Panc1 (cell line): ENCODE measurements at regions not wholly inside any gene's neighbourhood (a gene's known extent, or its start where the extent isn't known, plus 50 kb on each side); places are given as distances from the start of the nearest gene placed in this dataset.

Experiments
- ATAC-seq: fragments of 200-7000 bp; cut with Tn5 transposase; 2 replicates; pipeline ENCODE4 v1.9.1; 2020; ENCODE audit warnings: mild to moderate bottlenecking, moderate library complexity
- BruUV-seq: library from RNA; stranded (reverse); fragments of 400-500 nt; replicated peaks from 2 replicates; lab custom pipeline; 2021; lab: Mats Ljungman, UMichigan
- CTCF ChIA-PET: fragments of 300-600 bp; sonication (Branson Sonifier 250); formaldehyde crosslinking; loops from one replicate; lab custom pipeline; 2022; ENCODE audit warnings: antibody characterized with exemption; lab: Charles Lee
- POLR2A ChIA-PET: fragments of 300-600 bp; sonication (Branson Sonifier 250); formaldehyde crosslinking; loops from one replicate; lab custom pipeline; 2022; ENCODE audit warnings: antibody characterized with exemption; lab: Charles Lee
- DNase-seq: peaks from one replicate; pipeline ENCODE4 v3.0.0-alpha.2; 2010; ENCODE audit warnings: low read depth, low spot score
- H3K27ac ChIP-seq: 2 replicates; pipeline ENCODE4 v1.5.1; 2011; ENCODE audit warnings: mild to moderate bottlenecking, low read length, inconsistent platforms
- H3K27me3 ChIP-seq: fragments of 200-500 bp; sonication (Bioruptor generic); 2 replicates; pipeline ENCODE4 v1.6.0; 2014; ENCODE audit warnings: low read length, inconsistent platforms; ENCODE audit not compliant: control insufficient read depth, insufficient read depth
- H3K36me3 ChIP-seq: fragments of 200-500 bp; sonication (Bioruptor generic); 2 replicates; pipeline ENCODE4 v1.5.1; 2014; ENCODE audit warnings: inconsistent platforms, mild to moderate bottlenecking, low read length, moderate library complexity; ENCODE audit not compliant: control insufficient read depth, insufficient read depth
- H3K4me1 ChIP-seq: 2 replicates; pipeline ENCODE4 v1.5.1; 2011; ENCODE audit warnings: inconsistent platforms, mild to moderate bottlenecking, low read length, moderate library complexity; ENCODE audit not compliant: control insufficient read depth, insufficient read depth
- H3K4me3 ChIP-seq, 2 experiments: 2 replicates each; pipeline ENCODE4 v1.5.1; 2011 to 2012; ENCODE audit warnings: low read depth in 2 of 2, low read length in 2 of 2, mild to moderate bottlenecking in 2 of 2, inconsistent platforms in 1 of 2, moderate library complexity in 1 of 2
- H3K9me3 ChIP-seq: fragments of 200-500 bp; sonication (Bioruptor generic); 2 replicates; pipeline ENCODE4 v1.5.1; 2014; ENCODE audit warnings: low read depth, mild to moderate bottlenecking, inconsistent platforms, low read length, moderate library complexity; ENCODE audit not compliant: control insufficient read depth, insufficient read depth
- CTCF ChIP-seq: fragments of 450-650 bp; IDR thresholded peaks from 2 replicates; pipeline ENCODE4 v1.5.1; 2017; ENCODE audit warnings: mild to moderate bottlenecking
- REST ChIP-seq, 2 experiments: IDR thresholded peaks; 2 replicates each; pipeline ENCODE4 v1.6.1; 2011 to 2012; ENCODE audit warnings: low read depth in 2 of 2, control low read depth in 1 of 2, low read length in 1 of 2, mild to moderate bottlenecking in 1 of 2, moderate library complexity in 1 of 2; ENCODE audit not compliant: insufficient read depth in 1 of 2
- SIN3A ChIP-seq: IDR thresholded peaks from 2 replicates; pipeline ENCODE4 v1.6.1; 2012; ENCODE audit warnings: low read depth, mild to moderate bottlenecking, low read length, moderate library complexity, borderline replicate concordance; ENCODE audit not compliant: insufficient read depth
- TCF7L2 ChIP-seq: IDR thresholded peaks from 2 replicates; pipeline ENCODE4 v1.6.1; 2011; ENCODE audit warnings: mild to moderate bottlenecking, low read depth, low read length, inconsistent platforms
- in situ Hi-C: cut with HindIII; loops from 2 replicates; pipeline ENCODE4 v1.10.0; 2016; ENCODE audit warnings: low sequenced_read_pairs, low pct_unique_long_range_greater_than_20kb
- intact Hi-C: fragments of 100-400 bp; cut with micrococcal nuclease; formaldehyde crosslinking; loops from one replicate; pipeline ENCODE4 v1.10.0; 2022; ENCODE audit not compliant: unreplicated experiment

GRCh38 chr1:218553197-218553596 is 208.1 kb downstream of the TGFB2 start:
- ATAC-seq (no peak), DNase-seq (no peak)
- Histone ChIP-seq H3K4me3 (no peak overlapping the region), H3K9me3 (no peaks in the 10 kb centered on the region), H3K36me3 (no peaks in the 10 kb centered on the region), H3K27ac (no peak overlapping the region), H3K27me3 (no peaks in the 10 kb centered on the region), H3K4me1 (peaks cover 1% of the 10 kb centered on the region; the same call in 1 of the 2 replicates)
- in situ Hi-C loops, result no loop called here
- BruUV-seq, result no TSS peak
- ChIA-PET CTCF (no interaction called here), POLR2A (no interaction called here)
- intact Hi-C loops, result no loop called here
- no peak for TF ChIP-seq SIN3A
- peak; percentile 44 for TF ChIP-seq CTCF

- TF ChIP-seq CTCF, result no peak
- TF ChIP-seq TCF7L2, result no peak
- ChIA-PET CTCF (no interaction called here), POLR2A (no interaction called here)
- intact Hi-C loops (no loop called here), in situ Hi-C loops (no loop called here)
- no peak for ATAC-seq
- no peaks in the 10 kb centered on the region for H3K27me3 ChIP-seq
- DNase-seq, result no peak
- H3K4me1 ChIP-seq, result peaks cover 4% of the 10 kb centered on the region; the same call in 1 of the 2 replicates
- BruUV-seq, result no TSS peak
- H3K9me3 ChIP-seq, result no peaks in the 10 kb centered on the region
- H3K27ac ChIP-seq, result no peak overlapping the region
- H3K36me3 ChIP-seq, result no peaks in the 10 kb centered on the region
- no peak overlapping the region for H3K4me3 ChIP-seq
These were observed 210.9 kb downstream of the TGFB2 start for GRCh38 chr1:218556016-218556415.

- H3K27ac ChIP-seq, result peak overlapping the region; percentile 69; the same call in 1 of the 2 replicates
- no peak for DNase-seq
- TF ChIP-seq REST (IDR thresholded peaks at IDR 0.05; ENCODE audit: insufficient read depth in 1 of 2, low read depth in 2 of 2, low read length in 1 of 2), result no peak
- TF ChIP-seq CTCF, result no peak
- no peak for TF ChIP-seq TCF7L2
- H3K9me3 ChIP-seq, result no peaks in the 10 kb centered on the region
- intact Hi-C loops (no loop called here), in situ Hi-C loops (no loop called here)
- ATAC-seq, result peak; percentile 65
- BruUV-seq, result no TSS peak
- H3K36me3 ChIP-seq, result no peaks in the 10 kb centered on the region
- H3K4me3 ChIP-seq, result no peak overlapping the region
- peaks cover 4% of the 10 kb centered on the region; the same call in 1 of the 2 replicates for H3K4me1 ChIP-seq
- CTCF ChIA-PET, result no interaction called here
- POLR2A ChIA-PET, result no interaction called here
- H3K27me3 ChIP-seq, result no peaks in the 10 kb centered on the region
These were observed 212.6 kb downstream of the TGFB2 start for GRCh38 chr1:218557731-218558130.
